Brain microvascular endothelial cell (primary cell): ENCODE measurements at regions not wholly inside any gene's neighbourhood (a gene's known extent, or its start where the extent isn't known, plus 50 kb on each side); places are given as distances from the start of the nearest gene placed in this dataset.
A peak's percentile ranks its signal among the peaks of the same experiment; 100 is the strongest.

Experiments
- DNase-seq: peaks from one replicate; pipeline ENCODE4 v3.0.0-alpha.2; 2020
- H3K27ac ChIP-seq: fragments of 250-450 bp; sonication (Bioruptor Pico); 2 replicates; pipeline ENCODE4 v1.5.1; 2020; ENCODE audit warnings: mild to moderate bottlenecking, moderate library complexity
- H3K27me3 ChIP-seq: fragments of 250-450 bp; sonication (Bioruptor Pico); replicated peaks from 2 replicates; pipeline ENCODE4 v1.5.1; 2020; ENCODE audit warnings: mild to moderate bottlenecking
- H3K36me3 ChIP-seq: fragments of 250-450 bp; sonication (Bioruptor Pico); replicated peaks from 2 replicates; pipeline ENCODE4 v1.5.1; 2020; ENCODE audit warnings: mild to moderate bottlenecking
- H3K4me3 ChIP-seq: 2 replicates; pipeline ENCODE4 v1.5.1; 2011; ENCODE audit warnings: low read depth, mild to moderate bottlenecking, control low read depth, low read length, moderate library complexity
- CTCF ChIP-seq: IDR thresholded peaks from 2 replicates; pipeline ENCODE4 v1.5.1; 2011; ENCODE audit warnings: low read depth, mild to moderate bottlenecking, moderate library complexity, low read length, control low read depth, inconsistent platforms; ENCODE audit errors: missing control alignments
- in situ Hi-C: cut with HindIII; loops from 2 replicates; pipeline ENCODE4 v1.10.0; 2017; ENCODE audit warnings: low sequenced_read_pairs, low pct_ligation_motif_present

- no peak overlapping the region for H3K4me3 ChIP-seq
- no peak for DNase-seq
- no peak overlapping the region for H3K27ac ChIP-seq
- TF ChIP-seq CTCF = no peak
- H3K27me3 ChIP-seq = no peaks in the 10 kb centered on the region
- no peaks in the 10 kb centered on the region for H3K36me3 ChIP-seq
- in situ Hi-C loops = no loop called here
Observed at GRCh38 chr5:60365001-60365400, 335.0 kb downstream of the DEPDC1B start.

- H3K27ac ChIP-seq = no peak overlapping the region
- in situ Hi-C loops = no loop called here
- H3K4me3 ChIP-seq = no peak overlapping the region
- H3K36me3 ChIP-seq = no peaks in the 10 kb centered on the region
- no peak for TF ChIP-seq CTCF
- peak; percentile 35 for DNase-seq
- no peaks in the 10 kb centered on the region for H3K27me3 ChIP-seq
Observed at GRCh38 chr5:60362158-60362557, 337.8 kb downstream of the DEPDC1B start.

GRCh38 chr5:60360355-60360754, 339.6 kb downstream of the DEPDC1B start:
- H3K36me3 ChIP-seq = no peaks in the 10 kb centered on the region
- TF ChIP-seq CTCF = no peak
- no peaks in the 10 kb centered on the region for H3K27me3 ChIP-seq
- no peak for DNase-seq
- no peak overlapping the region for H3K4me3 ChIP-seq
- in situ Hi-C loops = no loop called here
- H3K27ac ChIP-seq = no peak overlapping the region

- H3K27me3 ChIP-seq = no peaks in the 10 kb centered on the region
- in situ Hi-C loops = no loop called here
- no peak for TF ChIP-seq CTCF
- no peak overlapping the region for H3K27ac ChIP-seq
- H3K4me3 ChIP-seq = no peak overlapping the region
- no peaks in the 10 kb centered on the region for H3K36me3 ChIP-seq
- DNase-seq = no peak
Observed at GRCh38 chr5:60357302-60357701, 342.7 kb downstream of the DEPDC1B start.

- in situ Hi-C loops = no loop called here
- DNase-seq = no peak
Observed at GRCh38 chr5:60356745-60357144, 343.2 kb downstream of the DEPDC1B start.

More at GRCh38 chr5:60356745-60357144, 343.2 kb downstream of the DEPDC1B start:
- TF ChIP-seq CTCF = no peak
- no peaks in the 10 kb centered on the region for H3K27me3 ChIP-seq
- H3K36me3 ChIP-seq = no peaks in the 10 kb centered on the region
- no peak overlapping the region for H3K27ac ChIP-seq
- H3K4me3 ChIP-seq = no peak overlapping the region
